K562 (cell line): ENCODE measurements at regions not wholly inside any gene's neighbourhood (a gene's known extent, or its start where the extent isn't known, plus 50 kb on each side); places are given as distances from the start of the nearest gene placed in this dataset.

ENCODE experiments used
- ARID1B ChIP-seq: fragments of 450-650 bp; IDR thresholded peaks from 2 replicates; pipeline ENCODE4 v1.6.1; 2016; ENCODE audit warnings: antibody characterized with exemption, mild to moderate bottlenecking, inconsistent platforms
- DIDO1 ChIP-seq: fragments of 450-650 bp; IDR thresholded peaks from 2 replicates; pipeline ENCODE4 v1.6.1; 2016; ENCODE audit warnings: low read depth, missing biosample characterization, missing genetic modification characterization
- ELK1 ChIP-seq: sonication (generic); formaldehyde crosslinking; IDR thresholded peaks from 2 replicates; pipeline ENCODE4 v1.8.1; 2022; ENCODE audit warnings: missing genetic modification reagents
- EP300 ChIP-seq: IDR thresholded peaks from 2 replicates; pipeline ENCODE4 v1.6.1; 2012; ENCODE audit warnings: low read length, improper control_type of control experiment
- GABPA ChIP-seq: fragments of 200-800 bp; sonication (Bioruptor generic); conservative IDR thresholded peaks from 2 replicates; pipeline ENCODE4 v1.6.1; 2016; ENCODE audit warnings: low read depth, missing genetic modification characterization, missing compliant biosample characterization
- ILF3 ChIP-seq: fragments of 450-650 bp; IDR thresholded peaks from 2 replicates; pipeline ENCODE4 v1.6.1; 2018; ENCODE audit warnings: antibody characterized with exemption, mild to moderate bottlenecking, moderate library complexity, borderline replicate concordance
- MAFG ChIP-seq: fragments of 450-650 bp; conservative IDR thresholded peaks from 2 replicates; pipeline ENCODE4 v1.6.1; 2016; ENCODE audit warnings: missing genetic modification characterization, missing compliant biosample characterization
- POLR2A ChIP-seq: fragments of 450-650 bp; conservative IDR thresholded peaks from 2 replicates; pipeline ENCODE4 v1.6.1; 2016
- PREB ChIP-seq: sonication (generic); formaldehyde crosslinking; IDR thresholded peaks from 2 replicates; pipeline ENCODE4 v1.8.1; 2023; ENCODE audit warnings: mild to moderate bottlenecking, missing genetic modification reagents
- RAD21 ChIP-seq, 2 experiments: fragments of 250-450 bp in 1 of 2; fragments of 450-650 bp in 1 of 2; sonication (Bioruptor Pico) in 1 of 2; formaldehyde crosslinking in 1 of 2; IDR thresholded peaks in 1 of 2; conservative IDR thresholded peaks in 1 of 2; 2 replicates each; pipeline versions ENCODE4 v1.4.0 to v1.8.0; 2020 to 2022; ENCODE audit warnings: mild to moderate bottlenecking in 2 of 2, moderate library complexity in 1 of 2
- RCOR1 ChIP-seq, 2 experiments: IDR thresholded peaks; 2 replicates each; pipeline ENCODE4 v1.6.1; 2012; ENCODE audit warnings: low read depth in 2 of 2, low read length in 2 of 2, borderline replicate concordance in 1 of 2, improper control_type of control experiment in 1 of 2

GRCh38 chr10:125247576-125247975 lies 87.2 kb upstream of the CTBP2 start:
- TF ChIP-seq GABPA (tag) (no peak), DIDO1 (tag) (no peak), ELK1 (CRISPR knock-in tag) (no peak), ARID1B (no peak), ILF3 (no peak), RAD21 (CRISPR knock-in tag; conservative IDR thresholded peaks at IDR 0.05 in 1 of 2, IDR thresholded peaks at IDR 0.05 in 1 of 2) (no peak), EP300 (no peak), MAFG (tag) (no peak), PREB (CRISPR knock-in tag) (no peak), RCOR1 (IDR thresholded peaks at IDR 0.05; ENCODE audit: borderline replicate concordance in 1 of 2, low read depth in 2 of 2, low read length in 2 of 2) (no peak), POLR2A (no peak)
